ENCODE measurements at regions not wholly inside any gene's neighbourhood (a gene's known extent, or its start where the extent isn't known, plus 50 kb on each side); places are given as distances from the start of the nearest gene placed in this dataset.
"Not testable (repeated sequence)": the region's sequence is repeated elsewhere in the genome, so short reads cannot be mapped to it uniquely, and the experiment has no call there.

DNA sequence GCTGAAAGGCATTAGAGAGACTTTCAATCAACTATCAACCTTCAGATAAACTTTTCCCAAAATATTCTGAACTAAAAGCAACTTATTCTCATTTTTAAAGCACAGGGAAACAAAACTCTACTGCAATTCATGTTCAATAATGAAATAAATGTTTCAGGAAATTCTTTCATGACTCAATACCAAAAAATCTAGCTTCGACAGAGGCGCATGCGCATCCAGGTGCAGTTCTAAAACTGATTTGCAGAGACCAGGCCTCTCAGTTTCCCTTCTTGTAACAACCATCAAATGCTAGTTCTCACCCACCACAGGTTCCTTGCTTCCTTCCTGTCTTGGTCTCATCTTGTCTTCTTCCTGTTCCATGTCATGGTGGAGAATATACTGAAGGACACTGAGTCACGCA is 55.3 kb upstream of the NRBF2 start:
- DNase-seq (ENCODE audit: low read depth) = no peak

DNA sequence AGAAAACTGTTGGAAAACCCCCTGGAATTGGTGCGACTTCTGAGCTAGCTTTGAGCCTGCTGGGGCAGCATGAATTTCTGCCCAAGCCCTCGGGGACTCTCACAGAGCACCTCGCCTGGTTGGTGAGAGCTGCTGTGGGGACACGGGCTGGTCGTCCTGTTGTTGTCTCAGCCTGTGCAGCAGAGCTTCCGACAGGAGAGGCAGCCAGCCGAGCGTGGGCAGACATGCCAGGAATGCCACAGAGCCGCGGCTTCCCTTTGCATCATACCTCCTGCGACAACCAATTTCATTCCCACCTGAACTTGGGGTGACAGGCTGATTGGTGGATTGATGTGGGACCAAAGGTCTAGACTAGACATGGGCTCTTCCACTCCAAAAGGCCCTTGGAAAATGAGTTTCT is 60.2 kb upstream of the NRBF2 start:
- no peak for DNase-seq (ENCODE audit: low read depth)

DNA sequence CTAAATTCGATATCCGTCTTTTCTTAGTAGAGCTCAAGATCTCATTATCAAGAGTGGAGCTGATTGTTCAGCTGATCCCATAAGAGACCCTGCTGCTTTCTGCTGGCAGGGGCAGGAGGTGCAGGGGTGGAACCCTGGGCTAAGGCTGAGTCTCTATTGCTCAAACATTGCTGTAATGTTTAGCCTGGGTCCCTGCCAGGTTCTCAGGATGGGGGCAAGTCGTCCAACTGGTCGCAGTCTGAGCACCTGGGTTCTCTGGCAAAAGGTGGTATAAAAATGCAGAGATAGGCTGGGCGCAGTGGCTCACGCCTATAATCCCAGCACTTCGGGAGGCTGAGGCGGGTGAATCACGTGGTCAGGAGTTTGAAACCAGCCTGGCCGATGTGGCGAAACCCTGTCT is 62.0 kb upstream of the NRBF2 start:
- no peak for DNase-seq (ENCODE audit: low read depth)

DNA sequence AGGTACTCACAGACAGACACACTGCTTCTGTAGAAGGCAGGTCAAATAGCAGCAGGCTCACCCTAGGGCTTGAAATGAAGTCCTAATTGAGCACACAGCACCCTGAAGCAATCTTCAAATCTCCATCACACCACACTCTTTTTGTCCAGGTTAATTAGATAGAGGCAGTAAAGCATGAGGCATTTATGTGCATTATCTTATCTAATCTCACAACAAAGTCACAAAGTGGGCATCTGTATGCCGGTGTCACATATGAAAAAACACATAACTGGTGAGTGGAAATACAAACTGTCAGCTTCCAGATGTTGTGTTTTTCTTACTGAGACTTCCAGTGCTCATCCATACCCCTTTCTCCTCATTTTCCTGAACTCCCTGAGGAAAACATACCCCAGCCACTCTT is 63.8 kb upstream of the NRBF2 start:
- DNase-seq (ENCODE audit: low read depth) = no peak

DNA sequence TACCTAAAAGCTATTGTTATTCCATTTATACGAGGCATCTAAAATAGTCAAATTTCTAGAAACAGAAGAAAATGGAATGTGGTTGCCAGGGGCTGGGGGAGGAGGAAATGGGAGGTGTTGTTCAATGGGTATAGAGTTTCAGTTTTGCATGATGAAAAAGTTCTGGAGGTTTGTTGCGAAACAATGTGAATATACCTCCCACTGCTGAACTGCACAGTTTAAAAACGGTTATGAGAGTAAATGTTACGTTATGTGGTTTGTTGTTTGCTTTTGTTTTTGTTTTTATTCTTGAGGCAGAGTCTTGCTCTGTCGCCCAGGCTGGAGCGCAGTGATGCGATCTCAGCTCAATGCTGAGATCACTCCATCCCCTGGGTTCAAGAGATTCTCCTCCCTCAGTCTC is 64.9 kb upstream of the NRBF2 start:
- no peak for DNase-seq (ENCODE audit: low read depth)

DNA sequence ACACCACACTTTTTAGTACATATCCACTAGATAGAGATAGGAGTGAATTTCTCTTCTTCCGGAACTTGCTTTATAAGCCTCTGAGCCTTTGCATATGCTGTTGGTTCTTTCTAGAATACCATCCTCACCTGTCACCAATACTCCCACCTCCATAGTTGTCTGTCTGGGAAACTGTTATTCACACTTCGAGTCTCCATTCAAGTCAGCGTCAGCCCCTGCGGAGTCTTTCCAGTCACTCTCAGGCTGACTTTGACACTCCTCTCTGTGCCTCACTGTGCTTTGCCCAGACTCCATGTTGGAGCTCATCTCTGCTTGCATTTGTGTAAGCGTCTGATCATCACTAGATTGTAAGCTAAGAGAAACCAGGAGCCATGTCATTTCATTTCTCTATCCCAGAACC is 66.5 kb upstream of the NRBF2 start:
- no peak for DNase-seq (ENCODE audit: low read depth)

DNA sequence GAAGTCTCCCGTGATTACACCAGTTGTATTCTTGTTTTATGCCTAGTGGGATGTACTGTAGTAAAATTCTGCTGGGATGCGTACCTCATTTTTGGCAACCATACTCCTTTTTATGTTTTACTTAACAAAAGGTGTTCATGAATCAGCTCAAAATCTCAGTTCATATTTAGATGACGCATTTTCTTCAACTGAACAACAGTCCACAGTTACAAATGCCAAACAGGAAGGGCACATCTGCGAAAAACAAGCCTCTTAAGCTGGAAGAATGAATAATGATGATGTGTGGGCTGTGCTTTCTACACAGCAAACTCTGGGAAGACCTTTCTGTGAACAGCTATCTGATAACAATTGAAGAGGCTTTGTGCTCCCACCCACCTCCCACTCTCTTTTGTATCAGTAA is 68.4 kb upstream of the NRBF2 start:
- no peak for DNase-seq (ENCODE audit: low read depth)

DNA sequence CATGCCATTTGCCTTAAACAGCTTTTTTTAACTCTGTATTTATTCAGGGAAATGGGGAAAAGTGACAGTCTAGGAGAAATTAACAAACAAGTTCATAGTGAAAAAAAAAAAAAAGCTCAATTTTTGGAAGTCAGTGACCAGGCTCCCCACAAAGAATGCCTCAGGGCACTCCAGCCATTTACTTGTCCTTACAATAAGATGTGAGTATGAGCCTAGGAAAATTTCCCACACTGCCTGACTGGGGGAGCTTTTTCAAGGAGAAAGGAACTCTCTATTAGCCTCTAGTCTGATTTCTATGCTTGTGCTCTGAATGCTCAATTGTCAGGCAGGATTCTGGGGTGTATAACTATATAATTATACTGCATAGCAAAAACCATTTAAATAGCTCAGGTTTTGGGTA is 74.9 kb upstream of the NRBF2 start:
- DNase-seq (ENCODE audit: low read depth) = no peak

DNA sequence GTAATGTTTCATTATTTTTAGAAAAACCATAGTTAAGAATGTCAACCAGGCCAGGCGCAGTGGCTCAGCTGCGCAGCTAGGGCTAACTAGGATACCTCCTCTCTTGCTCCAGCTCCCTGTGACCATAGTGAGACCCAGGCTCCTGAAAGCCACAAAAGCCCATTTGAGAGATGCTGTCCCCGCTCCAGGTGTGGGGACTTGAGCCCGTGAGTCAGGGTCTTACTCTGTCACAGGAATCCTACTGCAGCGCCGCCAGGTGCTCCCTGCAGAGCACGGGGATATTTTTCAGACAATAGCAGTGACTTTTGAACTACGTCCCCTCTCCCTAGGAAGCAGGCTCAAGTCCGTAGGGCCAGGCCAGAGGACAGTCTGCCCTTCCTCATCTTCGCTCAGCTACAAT is 75.6 kb upstream of the NRBF2 start:
- no peak for DNase-seq (ENCODE audit: low read depth)

DNA sequence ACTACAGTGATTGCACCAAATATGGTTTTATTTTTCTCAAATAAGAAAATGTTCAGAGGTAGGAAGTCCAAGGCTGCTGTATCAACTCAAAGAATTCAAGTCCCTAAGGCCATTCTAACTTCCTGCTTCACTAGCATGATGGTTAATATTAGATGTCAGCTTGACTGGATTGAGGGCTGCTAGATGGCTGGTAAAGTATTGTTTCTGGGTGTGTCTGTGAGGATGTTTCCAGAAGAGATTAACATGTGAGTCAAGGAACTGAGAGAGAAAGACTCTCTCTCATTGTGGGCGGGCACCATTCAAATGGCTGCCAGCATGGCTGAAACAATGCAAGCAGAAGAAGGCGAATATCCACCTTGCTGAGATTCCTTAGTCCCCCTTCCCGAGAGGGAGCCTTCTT is 77.4 kb upstream of the NRBF2 start:
- no peak for DNase-seq (ENCODE audit: low read depth)

DNA sequence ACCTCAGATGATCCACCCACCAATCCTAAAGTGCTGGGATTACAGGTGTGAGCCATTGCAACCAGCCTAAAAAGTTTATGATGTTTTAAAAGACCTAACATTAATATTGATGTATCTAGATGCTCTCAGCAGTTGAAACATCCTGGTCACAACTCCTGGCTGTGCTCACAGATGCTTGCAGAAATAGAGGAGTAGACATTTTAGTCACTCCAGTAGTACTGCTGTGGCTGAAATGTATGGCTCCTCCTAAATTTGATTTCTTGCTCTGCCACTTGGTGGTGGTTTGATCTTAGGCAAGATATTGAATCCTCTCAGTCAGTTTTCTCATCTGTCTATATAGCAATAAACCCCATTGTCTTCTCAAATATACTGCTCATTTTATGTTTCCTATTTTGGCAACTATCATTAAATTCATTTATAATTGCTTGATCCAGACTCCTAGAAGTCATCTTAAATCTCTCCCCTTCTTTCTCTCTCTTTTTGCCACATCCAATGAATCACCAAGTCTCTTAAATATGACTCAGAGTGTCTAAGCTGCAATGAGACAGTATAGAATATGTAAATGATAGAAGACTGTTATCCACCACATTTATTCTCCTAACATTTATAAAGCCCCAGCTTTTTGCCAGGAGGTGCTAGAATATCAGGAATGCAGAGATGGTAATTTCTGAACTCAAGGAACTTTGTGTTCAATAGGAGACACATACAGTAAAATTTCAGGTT is 78.1 kb upstream of the NRBF2 start:
- DNase-seq (ENCODE audit: low read depth) = no peak

DNA sequence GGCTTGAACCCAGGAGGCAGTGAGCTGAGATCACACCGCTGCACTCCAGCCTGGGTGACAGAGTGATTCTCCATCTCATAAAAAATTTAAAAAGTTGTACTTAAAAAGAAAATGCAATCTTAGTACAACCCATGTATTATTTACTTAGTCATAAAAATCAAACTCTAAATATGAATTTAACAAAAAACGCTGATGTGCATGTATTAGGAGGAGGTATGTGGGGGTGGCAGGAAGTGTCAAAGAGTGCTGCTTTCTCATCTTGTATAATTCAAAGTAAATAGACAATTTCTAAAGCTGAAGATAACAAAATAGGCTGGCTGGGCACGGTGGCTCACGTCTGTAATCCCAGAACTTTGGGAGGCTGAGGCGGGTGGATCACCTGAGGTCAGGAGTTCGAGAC is 81.0 kb upstream of the NRBF2 start:
- DNase-seq (ENCODE audit: low read depth) = no peak

DNA sequence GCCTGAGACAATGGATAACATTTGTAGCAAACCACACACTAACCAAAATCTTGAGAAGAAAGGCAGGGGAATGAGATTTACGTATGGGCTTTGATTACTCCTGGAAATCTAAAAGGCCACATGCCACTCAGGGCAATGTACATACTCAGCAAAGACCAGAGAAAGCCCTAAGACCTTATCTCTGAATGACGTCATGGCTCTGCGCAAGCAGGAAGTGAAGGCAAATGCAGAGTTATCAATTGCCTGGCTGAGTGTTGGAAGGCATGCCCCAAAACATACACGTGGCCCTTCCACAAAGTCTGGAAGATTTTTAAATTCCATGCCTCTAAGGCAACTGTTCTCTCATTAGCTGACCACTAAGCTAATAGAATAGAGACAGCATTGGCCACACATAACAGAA is 90.9 kb upstream of the NRBF2 start:
- no peak for DNase-seq (ENCODE audit: low read depth)

DNA sequence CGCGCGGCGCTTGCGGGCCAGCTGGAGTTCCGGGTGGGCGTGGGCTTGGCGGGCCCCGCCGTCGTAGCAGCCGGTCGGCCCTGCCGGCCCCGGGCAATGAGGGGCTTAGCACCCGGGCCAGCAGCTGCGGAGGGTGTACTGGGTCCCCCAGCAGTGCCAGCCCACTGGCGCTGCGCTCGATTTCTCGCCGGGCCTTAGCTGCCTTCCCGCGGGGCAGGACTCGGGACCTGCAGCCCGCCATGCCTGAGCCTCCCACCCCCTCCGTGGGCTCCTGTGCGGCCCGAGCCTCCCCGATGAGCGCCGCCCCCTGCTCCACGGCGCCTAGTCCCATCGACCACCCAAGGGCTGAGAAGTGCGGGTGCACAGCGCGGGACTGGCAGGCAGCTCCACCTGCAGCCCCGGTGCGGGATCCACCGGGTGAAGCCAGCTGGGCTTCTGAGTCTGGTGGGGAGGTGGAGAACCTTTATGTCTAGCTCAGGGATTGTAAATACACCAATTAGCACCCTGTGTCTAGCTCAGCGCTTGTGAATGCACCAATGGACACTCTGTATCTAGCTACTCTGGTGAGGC is 99.4 kb upstream of the NRBF2 start:
- DNase-seq (ENCODE audit: low read depth) = not testable (repeated sequence)

DNA sequence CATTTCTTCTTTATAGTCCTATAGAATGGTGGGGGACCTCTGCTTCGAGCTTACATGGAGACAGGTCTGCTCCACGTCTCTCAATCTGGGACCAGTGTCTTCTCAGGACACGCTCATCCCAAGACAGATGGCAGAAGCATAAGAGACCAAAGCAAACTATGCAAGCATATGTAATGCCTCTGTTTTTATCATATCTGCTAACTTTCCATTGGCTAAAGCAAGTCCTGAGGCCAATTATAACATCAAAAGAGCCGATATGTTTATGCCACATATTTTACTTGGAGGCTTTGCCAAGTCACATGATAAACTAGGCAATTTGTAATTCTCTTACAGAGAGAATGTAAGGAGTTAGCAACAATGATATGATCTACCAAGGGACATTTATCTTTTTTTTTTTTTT is 102.6 kb upstream of the NRBF2 start:
- DNase-seq (ENCODE audit: low read depth) = no peak

DNA sequence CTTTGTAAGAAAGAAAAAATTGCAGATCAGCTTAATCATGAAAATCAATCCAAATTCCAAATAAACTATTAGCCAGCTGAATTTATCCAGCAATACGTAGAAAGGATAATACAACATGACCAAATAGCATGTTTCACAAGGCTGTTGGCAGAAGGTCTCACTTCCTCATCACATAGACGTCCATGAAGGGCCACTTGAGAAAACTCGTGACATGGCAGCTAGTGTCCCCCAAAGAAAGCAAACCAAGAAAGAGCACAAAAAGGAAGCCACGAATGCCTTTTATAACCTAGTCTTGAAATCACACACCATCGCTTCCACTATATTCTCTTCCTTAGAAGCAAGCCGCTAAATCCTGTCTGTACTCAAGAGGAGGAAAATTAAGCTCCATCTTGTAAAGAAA is 105.6 kb upstream of the NRBF2 start:
- DNase-seq (ENCODE audit: low read depth) = no peak

DNA sequence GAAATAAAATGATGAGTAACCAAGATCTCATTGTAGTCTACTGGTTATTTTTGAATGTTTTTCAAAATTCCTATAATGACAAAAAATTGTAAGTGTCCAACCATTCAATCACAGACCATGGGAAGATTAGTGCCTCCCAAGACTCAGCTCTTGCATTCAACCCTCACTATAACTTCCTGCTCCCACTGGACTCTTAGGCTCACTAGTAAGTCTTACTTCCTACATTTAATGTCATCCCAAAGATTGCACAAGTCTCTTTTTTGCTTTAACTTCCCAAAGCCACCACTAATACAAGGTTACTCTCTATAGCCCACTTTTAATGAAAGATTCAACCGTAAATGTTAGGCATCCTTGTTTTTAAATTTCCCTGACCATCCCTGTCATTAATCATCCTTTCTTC is 111.9 kb upstream of the NRBF2 start:
- no peak for DNase-seq (ENCODE audit: low read depth)

DNA sequence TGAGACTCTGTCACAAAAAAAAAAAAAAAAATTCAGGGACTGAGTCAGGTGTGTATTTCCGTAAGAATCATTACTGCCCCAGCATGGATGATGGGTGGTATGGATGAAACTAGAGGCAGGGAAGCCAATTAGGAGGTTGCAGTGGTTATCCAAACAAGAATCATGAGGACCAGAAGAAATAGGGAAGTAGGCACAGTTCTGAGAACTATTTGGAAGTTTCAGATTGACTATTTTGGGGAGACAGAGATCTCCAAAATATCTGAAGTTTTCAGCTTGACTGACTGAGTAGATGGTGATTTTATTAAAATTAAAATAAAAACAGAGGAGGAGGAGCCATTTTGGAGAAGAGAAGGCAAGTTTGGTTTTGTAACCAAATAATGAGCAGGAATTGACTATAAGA is 119.4 kb upstream of the NRBF2 start:
- no peak for DNase-seq (ENCODE audit: low read depth)

DNA sequence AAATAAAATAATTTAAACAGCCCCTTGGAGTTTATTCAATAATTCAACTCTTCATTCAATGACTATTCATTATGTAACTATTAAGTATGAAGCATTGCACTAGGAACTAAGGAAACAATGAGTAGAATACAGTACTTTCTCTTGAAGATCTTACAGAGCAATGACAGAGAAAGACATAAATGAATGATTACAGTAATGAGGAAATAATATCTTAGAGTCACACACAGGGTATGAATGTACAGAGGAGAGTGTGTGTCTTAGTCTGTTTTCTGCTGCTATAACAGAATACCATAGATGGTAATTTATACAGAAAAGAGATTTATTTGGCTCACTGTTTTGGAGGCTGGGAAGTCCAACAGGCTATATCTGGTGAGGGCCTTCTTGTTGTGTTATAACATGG is 120.5 kb upstream of the NRBF2 start:
- DNase-seq (ENCODE audit: low read depth) = no peak

DNA sequence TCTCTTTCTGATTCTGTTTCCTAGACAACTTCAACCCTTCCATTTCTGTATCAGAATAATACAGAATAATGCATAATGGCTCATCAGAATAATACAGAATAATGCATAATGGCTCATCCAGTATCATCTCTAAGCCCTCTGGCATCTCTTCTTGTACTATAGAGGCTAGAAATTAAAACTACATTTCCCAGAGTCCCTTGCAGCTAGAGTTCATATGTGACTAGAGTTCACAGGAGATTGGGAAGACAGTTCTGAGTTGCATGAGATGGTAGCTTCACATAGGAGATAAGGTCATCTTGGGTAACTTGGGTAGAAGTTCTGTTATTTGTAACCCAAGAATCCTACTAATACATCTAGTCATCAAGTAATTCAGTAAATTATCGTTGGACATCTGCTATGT is 122.9 kb upstream of the NRBF2 start:
- no peak for DNase-seq (ENCODE audit: low read depth)

DNA sequence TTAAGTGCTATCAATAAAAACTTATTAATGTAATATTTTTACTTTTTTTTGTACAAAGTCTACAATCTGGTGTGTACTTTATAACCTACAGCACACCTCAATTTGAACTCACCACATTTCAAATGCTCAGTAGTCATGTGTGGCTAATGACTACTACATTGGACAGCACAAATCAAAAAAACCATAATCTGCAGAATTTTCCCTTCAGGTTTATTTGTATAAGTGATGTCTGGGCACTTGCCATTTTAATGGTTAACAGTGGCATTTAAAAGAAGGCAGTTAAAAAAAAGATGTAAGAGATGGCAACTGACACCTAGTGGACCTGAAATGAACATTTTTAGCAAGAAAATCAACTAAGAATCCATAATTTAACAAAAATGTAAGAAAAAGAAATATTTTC is 124.6 kb upstream of the NRBF2 start:
- DNase-seq (ENCODE audit: low read depth) = no peak

DNA sequence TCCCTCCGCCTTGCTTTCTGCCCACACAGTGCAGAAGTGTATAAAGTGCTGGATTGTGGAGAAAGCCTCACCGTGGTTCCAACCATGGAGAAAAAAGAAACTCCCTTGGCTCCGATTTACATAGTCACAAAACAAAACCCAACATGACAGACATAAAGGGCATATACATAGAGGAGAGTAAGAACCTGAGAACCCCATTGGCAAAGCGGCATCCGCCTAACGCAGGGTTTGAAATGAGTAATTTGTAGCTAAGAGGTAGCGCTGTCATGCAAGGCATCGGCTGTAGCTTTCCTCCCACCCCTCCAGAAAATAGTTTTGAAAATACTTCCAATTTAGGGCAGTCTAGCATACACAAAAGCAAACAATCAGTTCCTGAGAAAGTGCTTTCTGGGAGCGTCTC is 126.0 kb upstream of the NRBF2 start:
- DNase-seq (ENCODE audit: low read depth) = no peak

DNA sequence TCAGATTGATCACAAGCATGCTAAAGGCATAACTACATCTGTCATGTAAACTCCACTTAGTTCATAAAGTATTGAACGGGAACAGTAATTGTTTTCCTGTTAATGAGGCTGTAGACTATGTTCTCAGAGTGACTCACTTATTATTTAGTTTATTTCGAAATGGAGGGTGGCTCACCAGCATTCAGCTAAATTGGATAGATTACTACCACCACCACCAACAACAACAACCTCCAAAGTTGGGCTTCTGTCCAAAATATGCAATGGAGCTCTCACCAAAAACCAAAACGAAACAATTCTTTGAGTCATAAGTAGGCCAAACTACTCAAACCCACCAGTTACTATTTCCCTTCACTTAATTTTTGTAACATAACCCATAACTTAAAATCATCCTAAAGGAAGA is 127.9 kb upstream of the NRBF2 start:
- no peak for DNase-seq (ENCODE audit: low read depth)

DNA sequence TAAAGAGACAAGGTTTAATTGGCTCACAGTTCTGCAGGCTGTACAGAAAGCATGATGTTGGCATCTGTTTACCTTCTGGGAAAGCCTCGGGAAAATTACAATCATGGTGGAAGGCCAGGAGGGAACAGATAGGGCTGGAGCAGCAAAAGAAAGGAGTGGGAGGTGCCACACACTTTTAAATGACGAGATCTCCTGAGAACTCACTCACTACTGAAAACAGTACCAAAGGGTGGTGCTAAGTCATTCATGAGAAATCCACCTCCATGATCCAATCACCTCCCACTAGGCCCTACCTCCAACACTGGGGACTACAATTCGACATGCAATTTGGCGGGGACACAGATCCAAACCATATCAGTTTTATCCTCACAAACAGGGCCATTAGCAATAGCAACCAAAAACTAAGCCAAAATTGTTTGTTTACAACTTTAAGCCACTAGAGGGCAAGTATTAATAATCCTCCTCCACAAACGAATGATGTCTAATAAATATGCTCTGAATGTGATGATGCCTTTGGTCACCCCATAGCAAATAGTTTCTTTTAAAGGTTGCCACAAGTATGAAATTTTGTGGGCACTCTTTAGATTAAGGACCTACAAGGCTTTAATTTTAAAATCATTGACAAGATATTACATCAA is 129.2 kb upstream of the NRBF2 start:
- no peak for DNase-seq (ENCODE audit: low read depth)

Data from non-pigmented ciliary epithelial cell (primary cell).